GM21447 (cell line): ENCODE measurements at regions not wholly inside any gene's neighbourhood (a gene's known extent, or its start where the extent isn't known, plus 50 kb on each side); places are given as distances from the start of the nearest gene placed in this dataset.

ENCODE experiments used
- ATAC-seq: cut with Tn5 transposase; IDR thresholded peaks from one replicate; pipeline ENCODE4 v1.9.1; 2021; ENCODE audit not compliant: unreplicated experiment

DNA sequence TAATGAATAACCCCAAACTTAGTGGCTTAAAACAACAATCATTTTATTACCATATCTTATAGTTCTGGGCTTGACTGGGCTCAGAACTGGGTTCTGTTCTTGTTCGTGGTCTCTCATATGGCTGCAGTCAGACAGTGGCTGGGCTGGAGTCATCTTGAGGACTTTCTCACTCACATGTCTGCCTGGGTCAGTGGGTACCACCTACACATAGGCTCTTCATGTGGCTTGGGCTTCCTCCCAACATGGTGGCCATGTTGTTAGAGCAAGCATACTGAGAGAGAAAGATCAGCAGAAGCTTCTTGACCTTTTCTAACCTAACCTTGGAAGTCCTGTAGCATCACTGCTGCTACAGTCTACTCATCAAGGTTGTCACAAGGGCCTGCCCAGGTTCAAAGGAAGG is 158.6 kb upstream of the SDK2 start:
- no peak for ATAC-seq

DNA sequence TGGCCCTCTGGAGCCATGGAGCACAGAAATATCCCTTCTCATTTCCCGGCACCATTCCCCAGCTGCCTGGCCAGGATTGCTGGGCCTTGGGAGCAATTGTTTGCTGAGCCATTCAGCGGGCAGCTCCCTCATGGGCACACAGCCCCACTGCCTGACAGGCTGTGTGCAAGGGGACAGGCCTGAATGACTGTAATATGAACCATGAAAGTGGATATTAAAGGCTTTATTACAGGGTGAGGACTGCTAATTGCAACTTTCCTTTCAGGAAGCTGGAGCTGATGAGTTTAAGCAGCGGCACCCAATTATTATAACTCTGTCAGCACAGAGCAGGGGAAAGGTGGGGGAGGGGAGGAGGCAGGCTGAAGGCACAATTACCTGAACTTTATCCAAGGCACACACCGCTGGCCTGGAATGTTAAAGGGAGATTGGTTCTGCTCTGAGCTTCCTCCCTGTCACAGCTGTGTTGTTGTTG is 159.8 kb upstream of the SDK2 start:
- ATAC-seq = no peak

DNA sequence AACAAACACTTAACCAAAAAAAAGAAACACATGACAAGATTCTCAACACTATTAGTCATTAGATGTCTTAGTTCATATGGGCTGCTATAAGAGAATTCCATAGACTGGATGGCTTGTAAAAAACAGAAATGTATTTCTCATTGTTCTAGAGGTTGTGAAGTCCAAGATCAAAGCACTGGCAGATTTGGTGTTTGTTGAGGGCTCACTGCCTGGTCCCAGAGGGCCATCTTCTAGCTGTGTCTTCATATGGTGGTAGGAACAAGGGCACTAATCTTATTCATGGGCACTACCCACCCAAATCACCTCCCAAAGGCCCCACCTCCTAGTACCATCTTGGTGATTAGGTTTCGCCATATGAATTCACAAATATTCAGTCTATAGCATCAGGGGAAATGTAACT is 162.5 kb upstream of the SDK2 start:
- ATAC-seq = no peak

DNA sequence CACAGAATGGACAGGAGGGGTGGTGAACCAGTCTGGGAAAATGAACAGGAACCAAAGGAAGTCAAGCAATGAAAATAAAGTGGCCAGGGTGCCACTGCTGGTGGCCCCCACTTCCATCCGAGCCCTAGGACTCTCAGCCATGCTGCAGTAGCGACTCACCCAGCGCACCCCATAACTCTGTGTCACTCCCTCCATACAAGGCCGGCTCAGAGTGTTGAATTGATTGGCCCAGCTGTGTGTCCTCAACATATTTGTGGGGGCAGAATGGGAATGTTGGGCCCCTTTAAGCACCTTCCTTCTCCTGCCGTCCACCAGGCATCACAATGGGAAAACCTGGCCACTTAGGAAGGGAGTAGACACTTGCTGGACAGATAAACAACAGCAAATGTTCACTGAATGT is 169.0 kb upstream of the SDK2 start:
- ATAC-seq = no peak

GRCh38 chr17:73814075-73814474 is 169.8 kb upstream of the SDK2 start:
- no peak for ATAC-seq

- no peak for ATAC-seq
Observed at GRCh38 chr17:73815474-73815873, 171.2 kb upstream of the SDK2 start.

DNA sequence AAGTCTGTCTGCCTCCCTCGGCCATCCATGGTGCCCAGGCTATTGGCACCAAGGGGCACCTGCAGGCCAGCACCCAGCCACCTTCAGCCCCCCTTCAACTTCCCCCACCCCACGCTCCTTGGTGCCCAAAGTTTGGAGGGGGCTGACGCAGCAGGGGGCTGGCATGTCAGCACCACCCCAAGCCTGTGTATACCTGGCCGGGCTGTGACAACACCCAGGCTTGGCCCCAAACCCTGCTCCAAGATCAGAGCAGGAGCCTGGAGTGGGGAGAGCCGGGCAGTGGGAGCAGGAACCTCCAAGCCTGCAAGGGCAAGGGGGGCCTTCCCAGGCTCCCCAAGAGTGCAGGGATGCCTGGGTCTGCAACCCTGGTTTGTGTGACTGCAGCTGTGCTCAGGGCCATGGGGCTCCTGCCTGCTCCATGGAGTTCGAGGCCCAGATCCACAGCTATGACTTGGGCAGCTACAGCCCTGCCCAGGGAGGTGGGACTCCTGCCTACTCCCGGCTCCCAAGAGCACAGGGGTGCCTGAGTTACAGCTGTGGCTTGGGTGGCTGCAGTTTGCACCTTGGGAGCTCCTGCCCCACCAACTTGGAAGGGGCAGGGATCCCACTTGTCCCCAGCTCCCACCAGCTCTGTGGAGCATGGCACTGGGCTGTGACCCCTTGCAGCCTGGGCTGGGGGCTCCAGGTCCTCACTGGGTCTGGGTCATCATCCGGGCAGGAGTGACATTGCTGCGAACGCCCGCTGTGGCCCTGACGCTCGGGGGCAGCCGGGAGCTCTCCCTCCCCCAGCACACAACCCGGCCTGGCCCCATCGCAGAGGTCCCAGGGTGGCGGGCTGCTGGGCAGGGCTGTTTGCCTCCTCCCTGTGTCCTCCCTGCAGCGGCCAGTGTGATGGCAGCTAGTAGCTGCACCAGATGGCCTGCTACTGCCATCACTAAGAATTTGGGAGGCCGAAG is 175.5 kb upstream of the SDK2 start:
- ATAC-seq = no peak

- ATAC-seq = no peak
Observed at GRCh38 chr17:73820686-73821448, 176.6 kb upstream of the SDK2 start.

DNA sequence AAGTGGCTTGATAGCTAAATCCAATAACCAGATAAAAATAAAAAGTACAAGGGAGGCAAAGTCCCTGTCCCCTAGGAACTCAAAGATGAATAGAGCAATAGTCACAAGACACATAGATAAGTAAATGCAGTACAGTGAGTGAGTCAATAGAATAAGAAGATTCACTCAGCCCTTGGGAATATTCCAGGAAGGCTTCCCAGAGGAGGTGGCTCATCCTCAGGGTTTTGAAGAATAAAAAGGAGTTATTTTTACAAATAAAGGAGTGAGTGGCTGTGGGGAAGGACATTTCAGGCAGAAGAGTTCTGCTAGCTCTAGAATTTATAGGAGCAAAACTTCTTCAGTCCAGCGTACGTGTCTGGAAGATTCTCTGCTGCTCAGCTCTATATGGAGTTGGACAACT is 177.4 kb upstream of the SDK2 start:
- ATAC-seq = no peak

DNA sequence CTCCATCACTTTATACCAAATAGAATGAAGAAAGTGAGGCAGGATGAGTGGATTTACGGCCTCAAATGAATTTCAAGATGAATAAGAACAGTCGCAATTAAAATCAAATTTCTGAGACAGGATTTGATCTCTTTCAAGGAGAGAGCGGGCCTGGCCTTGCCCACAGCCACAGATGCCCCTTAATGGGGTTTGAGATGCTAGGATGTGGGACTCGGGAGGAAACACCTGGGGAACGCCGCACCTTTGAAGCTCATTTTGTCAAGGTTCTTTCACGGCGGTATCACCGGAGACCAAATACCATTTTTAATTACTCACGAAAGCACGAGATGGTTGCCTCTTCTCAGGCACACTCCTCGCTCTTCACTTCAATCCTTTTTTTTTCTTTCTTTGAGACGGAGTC is 178.1 kb upstream of the SDK2 start:
- ATAC-seq = no peak

GRCh38 chr17:73823684-73824083 is 179.4 kb upstream of the SDK2 start:
- ATAC-seq = no peak

DNA sequence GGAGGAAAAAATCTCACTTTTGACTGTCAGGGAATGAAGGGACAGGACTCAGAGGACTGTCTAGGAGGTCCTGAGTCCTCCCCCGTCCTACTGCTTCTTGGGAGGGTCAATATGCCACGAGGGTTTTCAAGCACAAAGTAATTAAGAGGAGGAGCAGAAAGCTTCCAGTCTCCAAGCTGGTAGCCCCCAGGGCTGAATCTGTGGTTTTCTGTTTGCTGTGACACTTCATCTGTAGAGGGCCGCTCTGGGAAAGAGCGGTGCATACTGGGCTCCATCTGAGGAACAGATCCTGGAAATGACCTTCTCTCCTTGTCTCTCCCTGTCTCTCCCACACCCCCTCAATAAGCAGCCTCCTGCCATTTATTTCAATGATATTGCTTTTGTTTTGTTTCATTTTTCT is 180.1 kb upstream of the SDK2 start:
- no peak for ATAC-seq

DNA sequence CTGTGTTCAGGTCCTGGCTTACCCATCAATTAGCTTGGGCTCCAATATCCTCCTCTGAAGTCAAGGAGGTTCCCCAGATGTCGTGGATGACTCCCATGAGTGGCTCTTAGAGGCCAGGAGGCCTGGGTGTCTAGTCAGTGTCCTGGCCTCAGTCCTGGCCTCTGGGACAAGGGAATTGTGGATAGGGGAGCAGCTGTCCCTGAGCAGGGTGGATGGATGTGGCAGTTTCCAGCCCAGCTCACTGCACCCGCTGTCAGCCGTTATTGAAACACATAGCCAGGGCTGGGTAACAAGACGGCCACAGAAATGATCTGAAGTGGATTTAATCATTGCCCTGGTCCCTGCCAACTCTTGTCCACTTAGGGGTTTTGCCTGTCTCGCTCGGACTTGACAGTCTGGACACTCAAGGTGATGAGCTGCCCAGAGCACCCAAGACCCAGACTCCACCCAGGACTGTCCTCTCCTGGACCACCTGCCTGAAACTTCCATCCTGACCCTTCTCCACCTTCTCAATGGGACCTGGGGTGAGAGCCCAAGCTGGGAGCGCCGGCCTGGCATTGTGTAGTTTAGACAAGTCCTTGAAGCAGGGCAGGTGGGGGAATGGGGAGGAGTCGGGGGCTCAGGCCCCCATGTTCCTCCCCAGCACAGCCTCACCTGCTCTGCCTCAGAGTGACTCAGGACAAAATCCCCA is 182.1 kb upstream of the SDK2 start:
- no peak for ATAC-seq

- ATAC-seq = no peak
Observed at GRCh38 chr17:73826872-73827228, 182.6 kb upstream of the SDK2 start.

DNA sequence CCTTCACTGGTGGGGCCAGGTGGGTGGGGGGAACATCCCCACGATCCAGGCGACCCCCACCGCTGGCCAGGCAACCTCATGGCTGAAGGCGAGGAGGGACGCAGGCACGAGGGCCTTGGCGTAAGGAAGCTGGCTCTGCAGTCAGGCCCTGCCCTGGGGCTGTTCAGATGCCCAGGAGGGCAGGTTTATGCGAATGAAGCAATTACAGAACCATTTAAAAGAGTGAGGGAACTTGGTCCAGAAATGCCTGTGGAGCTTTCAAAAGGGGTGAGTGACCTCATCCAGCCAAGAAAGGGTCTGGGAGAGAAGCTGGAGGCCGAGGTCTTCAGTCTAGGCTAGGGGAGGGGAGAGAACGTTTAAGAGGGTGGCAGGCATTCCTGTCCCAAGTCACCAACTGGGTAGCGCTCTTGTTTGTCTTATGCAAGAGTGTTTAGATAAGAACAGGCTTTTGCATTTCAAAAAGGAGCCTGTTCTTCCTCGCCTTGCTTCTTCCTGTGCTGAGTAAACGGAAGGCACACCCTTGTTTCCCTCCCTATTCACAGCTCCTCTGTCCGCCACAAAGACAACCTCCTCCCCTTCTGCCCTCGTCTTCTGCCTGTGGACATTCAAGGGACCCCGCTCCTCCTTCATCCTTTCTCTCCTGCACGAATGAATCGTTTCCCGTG is 183.5 kb upstream of the SDK2 start:
- ATAC-seq = no peak

GRCh38 chr17:73829676-73830280 is 185.5 kb upstream of the SDK2 start:
- ATAC-seq = no peak

DNA sequence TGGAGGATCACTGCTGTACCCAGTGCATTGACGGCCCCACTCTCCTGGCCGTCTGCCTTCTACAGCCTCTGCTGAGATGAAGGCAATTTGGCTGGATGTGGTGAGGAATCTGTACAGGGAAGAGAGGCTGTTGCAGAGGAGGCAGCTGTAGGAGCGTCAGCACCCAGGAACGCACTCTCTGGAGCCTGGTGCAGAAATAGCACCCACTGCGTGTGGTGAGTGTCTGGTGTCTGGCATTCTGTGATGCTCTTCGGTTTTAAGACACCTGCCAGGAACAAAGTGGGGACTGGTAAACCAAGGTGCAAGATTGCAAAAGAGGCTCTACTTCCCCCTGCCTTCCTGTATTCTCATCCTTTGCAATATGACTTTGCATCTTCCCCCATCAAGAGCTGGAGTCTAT is 187.5 kb upstream of the SDK2 start:
- no peak for ATAC-seq

GRCh38 chr17:73833775-73834488 is 189.7 kb upstream of the SDK2 start:
- no peak for ATAC-seq

DNA sequence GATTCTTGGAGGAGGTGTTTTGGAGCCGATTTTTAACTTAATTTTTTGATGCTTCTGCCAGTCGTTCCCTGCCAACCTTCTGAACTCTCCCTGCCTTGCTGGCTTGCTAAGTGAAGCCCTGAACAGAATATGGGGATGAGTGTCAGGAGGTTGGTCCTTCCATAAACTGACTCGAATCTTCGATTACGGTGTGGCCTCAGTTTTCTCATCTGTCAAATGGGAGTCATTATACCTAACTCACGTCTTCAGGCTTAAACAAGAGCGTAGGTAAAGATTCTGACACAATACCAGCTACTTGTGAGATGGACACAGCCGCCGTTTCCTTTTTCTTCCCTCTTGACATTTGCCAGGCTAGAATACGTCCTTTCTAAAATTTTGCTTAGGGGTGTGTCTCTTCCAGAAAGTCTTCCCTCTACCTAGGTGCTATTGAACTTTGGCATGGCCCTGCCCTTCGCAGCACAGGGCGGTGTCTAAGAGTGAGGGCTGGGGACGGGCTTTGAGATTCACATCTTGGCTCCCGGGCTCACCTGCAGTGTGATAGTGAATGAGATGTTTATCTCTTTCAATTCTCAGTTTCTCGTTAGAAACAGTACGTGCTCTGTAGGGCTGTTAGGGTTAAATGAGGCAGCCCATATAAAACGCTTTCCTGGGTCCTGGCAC is 190.6 kb upstream of the SDK2 start:
- ATAC-seq = no peak
